OCI-LY7 (cell line): ENCODE measurements at regions not wholly inside any gene's neighbourhood (a gene's known extent, or its start where the extent isn't known, plus 50 kb on each side); places are given as distances from the start of the nearest gene placed in this dataset.

ENCODE experiments used
- BruUV-seq: library from RNA; stranded (reverse); fragments of 400-500 nt; replicated peaks from 2 replicates; lab custom pipeline; 2021; lab: Mats Ljungman, UMichigan
- CTCF ChIA-PET: fragments of 300-600 bp; sonication (Branson Sonifier 250); formaldehyde crosslinking; loops from one replicate; lab custom pipeline; 2022; ENCODE audit warnings: antibody characterized with exemption; ENCODE audit not compliant: unreplicated experiment; lab: Charles Lee
- POLR2A ChIA-PET: fragments of 300-600 bp; sonication (Branson Sonifier 250); formaldehyde crosslinking; loops from one replicate; lab custom pipeline; 2022; ENCODE audit warnings: antibody characterized with exemption; lab: Charles Lee
- DNase-seq: peaks from one replicate; pipeline ENCODE4 v3.0.0-alpha.2; 2015; ENCODE audit warnings: low spot score
- H2AFZ ChIP-seq: fragments of 200-600 bp; sonication (generic), shearing (Covaris generic); 2 replicates; pipeline ENCODE4 v1.6.1; 2014; ENCODE audit warnings: mild to moderate bottlenecking, antibody characterized with exemption, low read length, moderate library complexity
- H3K27ac ChIP-seq: fragments of 200-600 bp; sonication (generic); 2 replicates; pipeline ENCODE4 v1.5.1; 2014; ENCODE audit warnings: mixed run types, low read depth, mild to moderate bottlenecking, moderate library complexity, low read length, inconsistent platforms; ENCODE audit not compliant: poor library complexity, severe bottlenecking
- H3K36me3 ChIP-seq: fragments of 200-600 bp; sonication (generic); 2 replicates; pipeline ENCODE4 v1.6.1; 2014; ENCODE audit warnings: mild to moderate bottlenecking, antibody characterized with exemption, low read length, moderate library complexity, mixed read lengths; ENCODE audit not compliant: insufficient read depth
- H3K4me1 ChIP-seq: fragments of 200-600 bp; sonication (generic); 2 replicates; pipeline ENCODE4 v1.5.1; 2014; ENCODE audit warnings: mild to moderate bottlenecking, low read length; ENCODE audit not compliant: insufficient read depth, poor library complexity, severe bottlenecking
- H3K4me2 ChIP-seq: fragments of 200-600 bp; sonication (generic); 2 replicates; pipeline ENCODE4 v1.6.1; 2014; ENCODE audit warnings: mild to moderate bottlenecking, low read length
- H3K4me3 ChIP-seq: fragments of 200-600 bp; sonication (generic); 2 replicates; pipeline ENCODE4 v1.5.1; 2014; ENCODE audit warnings: mild to moderate bottlenecking, low read depth, low read length; ENCODE audit not compliant: poor library complexity, severe bottlenecking
- H3K79me2 ChIP-seq: fragments of 200-600 bp; sonication (generic); 2 replicates; pipeline ENCODE4 v1.6.1; 2016; ENCODE audit warnings: low read depth, mild to moderate bottlenecking, low read length, moderate library complexity, mixed read lengths; ENCODE audit not compliant: insufficient read depth
- H3K9me2 ChIP-seq: fragments of 200-600 bp; sonication (generic); 2 replicates; pipeline ENCODE4 v1.6.1; 2016; ENCODE audit warnings: mild to moderate bottlenecking, low read length, mixed read lengths; ENCODE audit not compliant: insufficient read depth
- H3K9me3 ChIP-seq: fragments of 200-600 bp; sonication (generic); 2 replicates; pipeline ENCODE4 v1.6.1; 2014; ENCODE audit warnings: mild to moderate bottlenecking, mixed run types, low read length, mixed read lengths
- H4K20me1 ChIP-seq: fragments of 200-600 bp; sonication (generic); 2 replicates; pipeline ENCODE4 v1.6.1; 2014; ENCODE audit warnings: mild to moderate bottlenecking, antibody characterized with exemption, low read length, moderate library complexity, mixed read lengths; ENCODE audit not compliant: insufficient read depth
- CTCF ChIP-seq: fragments of 200-600 bp; sonication (generic); conservative IDR thresholded peaks from 2 replicates; pipeline ENCODE4 v1.5.1; 2014; ENCODE audit warnings: mild to moderate bottlenecking, antibody characterized with exemption, low read length, moderate library complexity, mixed read lengths
- EZH2phosphoT487 ChIP-seq: fragments of 200-600 bp; sonication (generic); IDR thresholded peaks from 2 replicates; pipeline ENCODE4 v1.6.1; 2018; ENCODE audit warnings: low read depth, borderline replicate concordance, mild to moderate bottlenecking, mixed run types, antibody characterized with exemption, low read length, moderate library complexity, mixed read lengths
- intact Hi-C: fragments of 100-400 bp; cut with micrococcal nuclease; formaldehyde crosslinking; loops from one replicate; pipeline ENCODE4 v1.10.0; 2022; ENCODE audit not compliant: unreplicated experiment

- TF ChIP-seq CTCF: no peak
- TF ChIP-seq EZH2phosphoT487: no peak
- Histone ChIP-seq H3K4me3 (no peak overlapping the region), H3K9me3 (no peaks in the 10 kb centered on the region), H3K27ac (no peak overlapping the region), H3K36me3 (no peaks in the 10 kb centered on the region), H3K4me1 (no peaks in the 10 kb centered on the region), H3K9me2 (no peaks in the 10 kb centered on the region), H2AFZ (no peak overlapping the region), H4K20me1 (no peaks in the 10 kb centered on the region), H3K79me2 (no peaks in the 10 kb centered on the region), H3K4me2 (no peak overlapping the region)
- ChIA-PET POLR2A (no interaction called here), CTCF (no interaction called here)
- no TSS peak for BruUV-seq
- DNase-seq: no peak
- intact Hi-C loops: no loop called here
These were observed 368.7 kb upstream of the TBL1XR1 start for GRCh38 chr3:177565981-177566380.

- ChIA-PET CTCF (no interaction called here), POLR2A (interaction anchor here (0.6 kb wide), 2 partner anchors 750 to 770 kb away, joined by 4 to 6 read pairs; no protein-coding TSS in a partner anchor)
- Histone ChIP-seq H3K9me3 (no peaks in the 10 kb centered on the region), H3K4me2 (no peak overlapping the region), H4K20me1 (no peaks in the 10 kb centered on the region), H3K9me2 (no peaks in the 10 kb centered on the region), H3K4me3 (no peak overlapping the region), H3K4me1 (no peaks in the 10 kb centered on the region), H3K27ac (no peak overlapping the region), H3K36me3 (no peaks in the 10 kb centered on the region), H3K79me2 (no peaks in the 10 kb centered on the region), H2AFZ (no peak overlapping the region)
- no TSS peak for BruUV-seq
- no peak for TF ChIP-seq CTCF
- TF ChIP-seq EZH2phosphoT487: no peak
- DNase-seq: no peak
- intact Hi-C loops: no loop called here
These were observed 370.6 kb upstream of the TBL1XR1 start for GRCh38 chr3:177567833-177568232.

- H2AFZ ChIP-seq: no peak overlapping the region
- H3K27ac ChIP-seq: no peak overlapping the region
- H3K9me2 ChIP-seq: no peaks in the 10 kb centered on the region
- DNase-seq: no peak
- no peaks in the 10 kb centered on the region for H4K20me1 ChIP-seq
- H3K36me3 ChIP-seq: no peaks in the 10 kb centered on the region
- no peaks in the 10 kb centered on the region for H3K4me1 ChIP-seq
- intact Hi-C loops: no loop called here
- no peaks in the 10 kb centered on the region for H3K9me3 ChIP-seq
- H3K4me2 ChIP-seq: no peak overlapping the region
- no peaks in the 10 kb centered on the region for H3K79me2 ChIP-seq
- ChIA-PET POLR2A (interaction anchor here (0.6 kb wide), 1 partner anchor 150 kb away, joined by 4 read pairs; no protein-coding TSS in a partner anchor), CTCF (no interaction called here)
- TF ChIP-seq CTCF (no peak), EZH2phosphoT487 (no peak)
- no peak overlapping the region for H3K4me3 ChIP-seq
- BruUV-seq: no TSS peak
These were observed 371.9 kb upstream of the TBL1XR1 start for GRCh38 chr3:177569193-177569592.
